ENCODE measurements at regions not wholly inside any gene's neighbourhood (a gene's known extent, or its start where the extent isn't known, plus 50 kb on each side); places are given as distances from the start of the nearest gene placed in this dataset.

DNA sequence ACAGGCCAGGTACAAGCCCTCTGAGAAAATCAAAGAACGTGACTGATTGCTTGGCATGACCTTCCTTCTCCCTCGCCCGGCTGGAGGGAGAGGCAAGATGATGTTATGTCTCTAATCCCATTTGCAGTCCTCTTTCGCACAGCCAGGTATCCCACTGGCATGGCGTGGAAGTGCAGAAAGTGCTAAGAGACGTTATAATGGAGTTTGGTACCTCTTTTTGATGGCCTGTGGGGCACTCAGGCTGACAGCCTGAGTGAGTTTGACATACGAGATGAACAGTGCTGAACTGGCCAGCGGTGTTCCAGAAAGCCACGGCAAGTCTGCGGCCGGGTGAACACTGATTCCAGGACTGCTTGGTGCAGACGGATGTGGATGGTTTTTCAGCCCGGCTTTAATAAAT is 241.6 kb downstream of the RAB11FIP2 start:
- Histone ChIP-seq H4K20me1 (replicated peaks in 1 of 2; ENCODE audit: control insufficient read depth in 1 of 2, insufficient read depth in 2 of 2, low read length in 2 of 2) (no peaks in the 10 kb centered on the region), H3K9me3 (ENCODE audit: insufficient read depth in 2 of 2, low read depth in 1 of 2, low read length in 1 of 2) (peaks cover 0 to 5% of the 10 kb centered on the region in 2 experiments; a peak in 2 of 4 replicates), H3K79me1 (ENCODE audit: low read depth, low read length) (no peaks in the 10 kb centered on the region), H2BK12ac (ENCODE audit: low read depth, low read length) (no peak overlapping the region), H4K91ac (replicated peaks; ENCODE audit: insufficient read length, low read length) (no peak overlapping the region), H3K23me2 (ENCODE audit: low read depth, low read length) (no peaks in the 10 kb centered on the region), H3K23ac (ENCODE audit: insufficient read length) (no peak overlapping the region), H3K4ac (replicated peaks; ENCODE audit: insufficient read length, low read depth, low read length) (no peak overlapping the region), H2BK120ac (replicated peaks; ENCODE audit: low read depth, low read length) (no peak overlapping the region), H3K18ac (ENCODE audit: extremely low read depth, low read length) (no peak overlapping the region), H2BK20ac (ENCODE audit: low read length) (no peak overlapping the region), H3K4me3 (ENCODE audit: extremely low read depth in 1 of 4, insufficient read depth in 2 of 4, low read depth in 3 of 4, low read length in 4 of 4) (no peak overlapping the region), H3K9ac (replicated peaks in 1 of 4; ENCODE audit: extremely low read depth in 1 of 4, low read depth in 3 of 4, low read length in 3 of 4) (no peak overlapping the region), H2AK5ac (ENCODE audit: low read depth, low read length) (no peak overlapping the region), H4K5ac (ENCODE audit: insufficient read length, low read depth, low read length) (no peak overlapping the region), H3K14ac (ENCODE audit: insufficient read length) (no peak overlapping the region), H3K36me3 (ENCODE audit: control insufficient read depth in 2 of 4, insufficient read depth in 4 of 4, low read length in 3 of 4) (no peaks in the 10 kb centered on the region), H2BK5ac (ENCODE audit: low read depth, low read length) (no peak overlapping the region), H2BK15ac (ENCODE audit: low read length) (no peak overlapping the region), H4K8ac (ENCODE audit: extremely low read depth, insufficient read depth, low read length) (0 out of 2 replicates have a peak overlapping the region, but pooled peaks have one; percentile 14), H3K4me2 (ENCODE audit: insufficient read depth in 1 of 2, low read depth in 2 of 2, low read length in 2 of 2) (no peak overlapping the region), H3K56ac (replicated peaks; ENCODE audit: insufficient read length, low read depth, low read length) (no peak overlapping the region), H3K79me2 (ENCODE audit: control insufficient read depth in 1 of 2, insufficient read depth in 2 of 2, low read length in 2 of 2) (no peaks in the 10 kb centered on the region), H3K4me1 (replicated peaks in 1 of 4; ENCODE audit: control insufficient read depth in 3 of 4, insufficient read depth in 4 of 4, low read length in 3 of 4) (peaks cover 0 to 2% (median 0%) of the 10 kb centered on the region in 4 experiments; a peak in 2 of 7 replicates), H2AFZ (ENCODE audit: low read length) (no peak overlapping the region), H3K27me3 (replicated peaks in 1 of 4; ENCODE audit: control insufficient read depth in 3 of 4, extremely low read depth in 1 of 4, insufficient read depth in 3 of 4, low read length in 3 of 4) (no peaks in the 10 kb centered on the region), H3K27ac (ENCODE audit: low read depth, low read length) (no peak overlapping the region)
- WGBS, 2 experiments (ENCODE audit: extremely low coverage in 1 of 2, insufficient coverage in 1 of 2, insufficient read length in 1 of 2, insufficient replicate concordance in 2 of 2, low coverage in 1 of 2, low lambda C conversion rate in 2 of 2, missing lambda C conversion rate in 1 of 2): 89% methylated on average over 13 of the region's 13 CpGs; no CpG with 5 or more reads in 1 of the 2 experiments
- TF ChIP-seq RAD21 (IDR thresholded peaks at IDR 0.05 in 1 of 2, conservative IDR thresholded peaks at IDR 0.05 in 1 of 2; ENCODE audit: low read depth in 2 of 2, low read length in 2 of 2) (no peak), FOSL1 (IDR thresholded peaks at IDR 0.05; ENCODE audit: insufficient read depth, low read depth, low read length) (no peak), BACH1 (IDR thresholded peaks at IDR 0.05; ENCODE audit: low read length) (no peak), RNF2 (IDR thresholded peaks at IDR 0.05; ENCODE audit: borderline replicate concordance, low read depth, low read length, missing control alignments, poor library complexity, severe bottlenecking) (no peak)
- ChIA-PET CTCF (ENCODE audit: partially characterized antibody) (no interaction called here), POLR2A (ENCODE audit: partially characterized antibody) (no interaction called here)
- FAIRE-seq (no peak), DNase-seq (ENCODE audit: low read depth in 1 of 2, low spot score in 2 of 2) (no peak)

Measured in H1 (cell line).